ENCODE measurements at regions not wholly inside any gene's neighbourhood (a gene's known extent, or its start where the extent isn't known, plus 50 kb on each side); places are given as distances from the start of the nearest gene placed in this dataset.

DNA sequence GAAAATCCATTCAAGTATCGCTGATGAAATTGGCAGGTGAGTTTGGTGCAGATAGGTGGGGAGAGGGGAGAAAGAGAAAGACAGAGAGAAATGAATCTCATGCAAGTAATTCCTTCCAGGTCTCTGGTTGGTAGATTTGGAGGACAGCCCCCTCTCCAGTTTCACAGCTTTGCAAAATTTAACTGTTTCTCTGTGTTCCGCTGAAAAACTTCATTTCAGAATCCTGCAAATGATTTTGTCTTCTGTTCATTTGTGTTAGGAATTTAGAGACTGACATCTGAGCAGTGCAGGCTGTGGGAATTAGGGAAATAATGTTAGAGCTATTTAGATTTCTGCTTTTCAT lies 328.5 kb downstream of the FBXW7 start:
- TF ChIP-seq JUND (IDR thresholded peaks at IDR 0.05): no peak
- no peak for TF ChIP-seq SRF (IDR thresholded peaks at IDR 0.05; ENCODE audit: low read depth)
- TF ChIP-seq ZNF274 (IDR thresholded peaks at IDR 0.05; ENCODE audit: low read depth, low read length): no peak
- TF ChIP-seq POLR2A (IDR thresholded peaks at IDR 0.05; ENCODE audit: borderline replicate concordance, extremely low read depth, insufficient read depth, insufficient read length): no peak
